Peyer's patch (tissue), 4 donors: ENCODE measurements at regions not wholly inside any gene's neighbourhood (a gene's known extent, or its start where the extent isn't known, plus 50 kb on each side); places are given as distances from the start of the nearest gene placed in this dataset.

Experiments
- POLR2A ChIP-seq, 2 donors: fragments of 450-650 bp; IDR thresholded peaks; one replicate each; pipeline ENCODE4 v1.5.1; 2017; ENCODE audit warnings: antibody characterized with exemption in 2 of 2, mild to moderate bottlenecking in 2 of 2, moderate library complexity in 2 of 2
- TF ChIP-seq, protein P1 (sequence below), 6 experiments: fragments of 450-650 bp in 4 of 6; fragments of 200-600 bp in 2 of 6; sonication (generic) in 1 of 6; IDR thresholded peaks; one replicate each; pipeline ENCODE4 v1.5.1; 2017 to 2019; ENCODE audit warnings: antibody characterized with exemption in 6 of 6, mild to moderate bottlenecking in 3 of 6, moderate library complexity in 1 of 6

DNA sequence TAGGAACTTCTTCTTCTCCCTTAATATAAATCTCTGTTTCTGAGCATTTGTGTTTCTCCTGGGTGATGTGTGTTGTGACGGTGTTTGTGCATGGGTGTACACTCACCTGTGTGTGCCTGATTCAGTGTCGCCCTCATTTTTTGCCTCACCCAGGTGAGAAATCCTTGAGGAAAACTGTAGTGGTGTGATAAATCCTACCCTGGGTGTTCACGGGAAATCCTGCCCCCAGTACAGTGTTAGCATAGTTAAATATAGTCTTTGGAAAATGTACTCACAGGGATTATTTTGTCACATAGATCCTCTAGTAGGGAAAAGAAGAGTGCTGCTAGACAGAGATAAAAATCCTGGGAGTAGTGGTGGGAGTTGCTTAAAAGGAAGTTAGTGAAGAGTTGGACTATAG, 291.9 kb upstream of the PITX2 start:
- no peak for TF ChIP-seq POLR2A (IDR thresholded peaks at IDR 0.05)
- TF ChIP-seq, protein P1, sequence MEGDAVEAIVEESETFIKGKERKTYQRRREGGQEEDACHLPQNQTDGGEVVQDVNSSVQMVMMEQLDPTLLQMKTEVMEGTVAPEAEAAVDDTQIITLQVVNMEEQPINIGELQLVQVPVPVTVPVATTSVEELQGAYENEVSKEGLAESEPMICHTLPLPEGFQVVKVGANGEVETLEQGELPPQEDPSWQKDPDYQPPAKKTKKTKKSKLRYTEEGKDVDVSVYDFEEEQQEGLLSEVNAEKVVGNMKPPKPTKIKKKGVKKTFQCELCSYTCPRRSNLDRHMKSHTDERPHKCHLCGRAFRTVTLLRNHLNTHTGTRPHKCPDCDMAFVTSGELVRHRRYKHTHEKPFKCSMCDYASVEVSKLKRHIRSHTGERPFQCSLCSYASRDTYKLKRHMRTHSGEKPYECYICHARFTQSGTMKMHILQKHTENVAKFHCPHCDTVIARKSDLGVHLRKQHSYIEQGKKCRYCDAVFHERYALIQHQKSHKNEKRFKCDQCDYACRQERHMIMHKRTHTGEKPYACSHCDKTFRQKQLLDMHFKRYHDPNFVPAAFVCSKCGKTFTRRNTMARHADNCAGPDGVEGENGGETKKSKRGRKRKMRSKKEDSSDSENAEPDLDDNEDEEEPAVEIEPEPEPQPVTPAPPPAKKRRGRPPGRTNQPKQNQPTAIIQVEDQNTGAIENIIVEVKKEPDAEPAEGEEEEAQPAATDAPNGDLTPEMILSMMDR (IDR thresholded peaks at IDR 0.05), result no peak
